ENCODE measurements at regions not wholly inside any gene's neighbourhood (a gene's known extent, or its start where the extent isn't known, plus 50 kb on each side); places are given as distances from the start of the nearest gene placed in this dataset.

DNA sequence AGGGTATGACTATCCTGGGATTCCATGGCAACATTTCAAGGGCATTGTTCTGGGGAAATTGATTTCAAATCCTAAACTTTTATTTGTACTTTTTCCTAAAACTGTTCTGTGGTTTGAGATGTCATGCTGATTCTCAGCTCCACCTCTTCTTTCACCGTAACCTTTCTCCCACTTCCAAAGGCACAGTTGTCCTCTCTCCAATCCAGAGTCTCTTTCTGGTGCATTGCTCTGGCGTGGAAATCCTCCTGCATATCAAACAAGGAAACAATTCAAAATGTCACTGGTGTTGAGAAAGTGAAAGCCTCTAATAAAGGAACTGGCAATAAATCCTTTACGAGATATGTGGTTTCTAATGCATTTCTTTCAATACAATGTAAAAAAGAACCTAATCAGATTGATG, 155.1 kb upstream of the CDH2 start:
- POLR2A ChIA-PET = no interaction called here
- no peak for ATAC-seq
- Histone ChIP-seq H3K27ac (ENCODE audit: low read depth, low read length) (no peak overlapping the region), H3K4me1 (ENCODE audit: control insufficient read depth in 2 of 2, insufficient read depth in 2 of 2, low read length in 2 of 2) (no peaks in the 10 kb centered on the region), H3K9me3 (ENCODE audit: control insufficient read depth in 2 of 3, low read length in 3 of 3) (no peaks in the 10 kb centered on the region), H3K27me3 (ENCODE audit: control insufficient read depth in 2 of 2, insufficient read depth in 2 of 2, low read length in 2 of 2) (no peaks in the 10 kb centered on the region), H3K36me3 (ENCODE audit: control insufficient read depth in 2 of 3, insufficient read depth in 3 of 3, low read length in 3 of 3) (no peaks in the 10 kb centered on the region), H3K4me3 (ENCODE audit: low read length) (no peak overlapping the region)
- CTCF ChIA-PET = no interaction called here
- no peak overlapping the region for H3K27ac Mint-ChIP-seq
- intact Hi-C loops (cut with micrococcal nuclease) = no loop called here
- H3K9me3 Mint-ChIP-seq = peaks cover 0 to 6% (median 3%) of the 10 kb centered on the region in 11 donors
- DNase-seq = no peak
- no peaks in the 10 kb centered on the region for H3K27me3 Mint-ChIP-seq
- H3K36me3 Mint-ChIP-seq = no peaks in the 10 kb centered on the region
- H3K4me3 Mint-ChIP-seq = no peak overlapping the region
- no peaks in the 10 kb centered on the region for H3K4me1 Mint-ChIP-seq

DNA sequence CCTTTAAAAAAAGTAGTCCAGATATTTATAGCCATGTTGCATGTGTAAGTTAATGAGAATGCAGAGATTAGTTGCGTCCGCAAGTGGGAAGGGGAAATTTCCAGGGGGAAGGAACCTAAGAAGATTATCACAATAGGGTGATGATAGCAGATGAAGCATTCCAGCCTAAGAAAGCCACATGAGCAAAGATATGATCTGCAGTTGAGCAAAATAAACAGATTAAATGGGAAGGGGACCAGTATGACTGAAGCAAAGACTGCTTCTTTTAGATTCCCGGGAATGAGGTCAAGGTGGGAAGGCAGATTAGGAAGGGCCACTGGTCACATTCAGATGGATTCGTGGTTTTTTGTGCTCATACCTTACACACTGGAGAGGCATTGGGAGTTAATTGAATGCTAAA, 154.6 kb upstream of the CDH2 start:
- Mint-ChIP-seq H3K27me3 (no peaks in the 10 kb centered on the region), H3K27ac (no peak overlapping the region)
- ATAC-seq = no peak

DNA sequence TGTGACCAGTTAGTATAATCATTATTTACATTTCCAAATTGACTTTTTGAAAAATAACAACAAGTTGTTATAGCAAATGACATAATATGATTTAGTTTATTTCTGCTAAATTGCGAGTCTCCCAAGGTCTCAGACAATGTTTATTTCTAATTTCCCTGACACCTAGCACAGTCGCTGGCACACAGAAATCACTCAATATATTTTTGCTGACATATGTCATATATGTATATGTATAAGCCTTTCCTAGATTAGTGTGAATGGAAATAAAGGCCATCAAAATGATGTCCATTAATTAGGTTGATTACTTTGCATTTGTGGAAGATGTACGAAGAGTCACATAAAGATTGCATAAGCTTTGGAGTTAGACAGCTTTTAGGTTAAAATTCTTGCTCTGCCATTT, 136.7 kb upstream of the CDH2 start:
- no peaks in the 10 kb centered on the region for H3K36me3 Mint-ChIP-seq
- Histone ChIP-seq H3K9me3 (ENCODE audit: control insufficient read depth in 2 of 3, low read length in 3 of 3) (no peaks in the 10 kb centered on the region), H3K36me3 (ENCODE audit: control insufficient read depth in 2 of 3, insufficient read depth in 3 of 3, low read length in 3 of 3) (no peaks in the 10 kb centered on the region), H3K27me3 (ENCODE audit: control insufficient read depth in 2 of 2, insufficient read depth in 2 of 2, low read length in 2 of 2) (no peaks in the 10 kb centered on the region), H3K4me1 (ENCODE audit: control insufficient read depth in 2 of 2, insufficient read depth in 2 of 2, low read length in 2 of 2) (no peaks in the 10 kb centered on the region), H3K27ac (ENCODE audit: low read depth, low read length) (no peak overlapping the region), H3K4me3 (ENCODE audit: low read length) (no peak overlapping the region)
- no peaks in the 10 kb centered on the region for H3K27me3 Mint-ChIP-seq
- POLR2A ChIA-PET = no interaction called here
- H3K4me3 Mint-ChIP-seq = no peak overlapping the region
- intact Hi-C loops (cut with micrococcal nuclease) = no loop called here
- H3K27ac Mint-ChIP-seq = no peak overlapping the region
- no peak for ATAC-seq
- H3K9me3 Mint-ChIP-seq = peaks cover 0 to 22% (median 8%) of the 10 kb centered on the region in 11 donors
- CTCF ChIA-PET = no interaction called here
- no peaks in the 10 kb centered on the region for H3K4me1 Mint-ChIP-seq
- DNase-seq = no peak

More for the DNA sequence above, 154.6 kb upstream of the CDH2 start:
- Histone ChIP-seq H3K9me3 (ENCODE audit: control insufficient read depth in 2 of 3, low read length in 3 of 3) (no peaks in the 10 kb centered on the region), H3K36me3 (ENCODE audit: control insufficient read depth in 2 of 3, insufficient read depth in 3 of 3, low read length in 3 of 3) (no peaks in the 10 kb centered on the region), H3K4me3 (ENCODE audit: low read length) (no peak overlapping the region), H3K27ac (ENCODE audit: low read depth, low read length) (no peak overlapping the region), H3K27me3 (ENCODE audit: control insufficient read depth in 2 of 2, insufficient read depth in 2 of 2, low read length in 2 of 2) (no peaks in the 10 kb centered on the region), H3K4me1 (ENCODE audit: control insufficient read depth in 2 of 2, insufficient read depth in 2 of 2, low read length in 2 of 2) (no peaks in the 10 kb centered on the region)
- no peak overlapping the region for H3K4me3 Mint-ChIP-seq
- no peaks in the 10 kb centered on the region for H3K36me3 Mint-ChIP-seq
- ChIA-PET POLR2A (no interaction called here), CTCF (no interaction called here)
- DNase-seq = no peak
- no peaks in the 10 kb centered on the region for H3K4me1 Mint-ChIP-seq
- intact Hi-C loops (cut with micrococcal nuclease) = no loop called here
- peaks cover 0 to 9% (median 3%) of the 10 kb centered on the region in 11 donors for H3K9me3 Mint-ChIP-seq

DNA sequence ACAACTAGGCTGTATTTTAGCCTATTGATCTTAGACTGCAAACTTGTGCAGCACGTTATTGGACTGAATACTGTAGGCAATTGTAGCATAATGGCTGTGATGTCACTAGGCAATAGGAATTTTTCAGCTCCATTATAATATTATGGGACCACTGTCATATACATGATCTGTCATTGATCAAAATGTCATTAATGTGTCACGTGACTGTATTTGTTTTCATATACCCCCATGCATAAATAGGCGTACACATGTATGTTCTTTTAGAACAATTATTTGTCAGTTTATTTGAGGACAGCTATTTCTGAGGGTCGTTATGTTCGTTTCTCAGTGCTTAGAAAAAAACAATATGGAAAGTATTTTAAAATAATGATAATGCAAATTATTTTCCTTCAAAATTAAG, 111.9 kb upstream of the CDH2 start:
- Histone ChIP-seq H3K27ac (ENCODE audit: low read depth, low read length) (no peak overlapping the region), H3K9me3 (ENCODE audit: control insufficient read depth in 2 of 3, low read length in 3 of 3) (no peaks in the 10 kb centered on the region), H3K27me3 (ENCODE audit: control insufficient read depth in 2 of 2, insufficient read depth in 2 of 2, low read length in 2 of 2) (no peaks in the 10 kb centered on the region), H3K4me3 (ENCODE audit: low read length) (no peak overlapping the region), H3K4me1 (ENCODE audit: control insufficient read depth in 2 of 2, insufficient read depth in 2 of 2, low read length in 2 of 2) (no peaks in the 10 kb centered on the region), H3K36me3 (ENCODE audit: control insufficient read depth in 2 of 3, insufficient read depth in 3 of 3, low read length in 3 of 3) (no peaks in the 10 kb centered on the region)
- DNase-seq (no peak), ATAC-seq (no peak)
- Mint-ChIP-seq H3K4me1 (no peaks in the 10 kb centered on the region), H3K9me3 (peaks cover 2 to 22% (median 7%) of the 10 kb centered on the region in 11 donors), H3K36me3 (no peaks in the 10 kb centered on the region), H3K27me3 (no peaks in the 10 kb centered on the region), H3K4me3 (no peak overlapping the region), H3K27ac (no peak overlapping the region)
- POLR2A ChIA-PET = no interaction called here
- intact Hi-C loops (cut with micrococcal nuclease) = no loop called here
- CTCF ChIA-PET = no interaction called here

DNA sequence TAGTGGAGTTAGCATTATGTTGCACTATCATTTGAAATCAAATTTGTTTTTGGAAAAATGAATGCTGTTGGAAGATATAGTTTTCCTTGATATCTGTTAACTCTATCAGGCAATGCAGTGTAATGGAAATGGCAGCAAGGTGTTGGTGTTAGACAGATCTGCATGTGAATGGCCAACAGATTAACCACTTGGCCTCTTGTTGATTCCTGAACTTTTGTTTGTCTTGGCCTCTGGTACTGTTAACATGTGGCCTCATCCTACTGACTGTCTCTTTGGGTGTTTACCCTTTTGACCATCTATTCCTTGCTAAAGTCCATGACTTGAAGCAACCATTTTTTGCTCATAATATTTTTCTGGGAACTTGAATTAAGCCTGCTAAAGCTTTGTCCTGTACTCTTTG, 110.2 kb upstream of the CDH2 start:
- no peak overlapping the region for H3K4me3 Mint-ChIP-seq

DNA sequence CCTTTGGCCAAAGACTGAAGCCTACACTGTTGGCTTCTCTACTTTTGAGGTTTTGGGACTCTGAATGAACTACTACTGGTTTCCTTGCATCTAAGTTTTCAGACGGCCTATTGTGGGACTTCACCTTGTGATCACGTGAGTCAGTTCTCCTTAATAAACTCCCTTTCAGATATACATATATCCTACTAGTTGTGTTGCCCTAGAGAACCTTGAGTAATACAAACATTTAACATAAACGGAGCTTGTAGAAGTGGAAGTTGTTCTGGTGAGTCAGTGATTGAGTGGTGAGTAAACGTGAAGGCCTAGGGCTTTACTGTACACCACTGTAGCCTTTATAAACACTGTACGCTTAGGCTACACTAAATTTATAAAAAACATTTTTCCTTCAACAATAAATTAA, 107.2 kb upstream of the CDH2 start:
- ChIA-PET CTCF (no interaction called here), POLR2A (no interaction called here)
- Histone ChIP-seq H3K9me3 (ENCODE audit: control insufficient read depth in 2 of 3, low read length in 3 of 3) (no peaks in the 10 kb centered on the region), H3K4me3 (ENCODE audit: low read length) (no peak overlapping the region), H3K27ac (ENCODE audit: low read depth, low read length) (no peak overlapping the region), H3K36me3 (ENCODE audit: control insufficient read depth in 2 of 3, insufficient read depth in 3 of 3, low read length in 3 of 3) (no peaks in the 10 kb centered on the region), H3K4me1 (ENCODE audit: control insufficient read depth in 2 of 2, insufficient read depth in 2 of 2, low read length in 2 of 2) (no peaks in the 10 kb centered on the region), H3K27me3 (ENCODE audit: control insufficient read depth in 2 of 2, insufficient read depth in 2 of 2, low read length in 2 of 2) (no peaks in the 10 kb centered on the region)
- no peak overlapping the region for H3K27ac Mint-ChIP-seq
- no peaks in the 10 kb centered on the region for H3K4me1 Mint-ChIP-seq
- ATAC-seq (no peak), DNase-seq (no peak)
- H3K36me3 Mint-ChIP-seq = no peaks in the 10 kb centered on the region
- peaks cover 0 to 13% (median 3%) of the 10 kb centered on the region in 11 donors for H3K9me3 Mint-ChIP-seq
- intact Hi-C loops (cut with micrococcal nuclease) = no loop called here
- H3K4me3 Mint-ChIP-seq = no peak overlapping the region
- H3K27me3 Mint-ChIP-seq = no peaks in the 10 kb centered on the region

More for the DNA sequence above, 110.2 kb upstream of the CDH2 start:
- DNase-seq = no peak
- no peaks in the 10 kb centered on the region for H3K27me3 ChIP-seq (ENCODE audit: control insufficient read depth in 2 of 2, insufficient read depth in 2 of 2, low read length in 2 of 2)
- H3K9me3 ChIP-seq (ENCODE audit: control insufficient read depth in 2 of 3, low read length in 3 of 3) = no peaks in the 10 kb centered on the region
- no peak overlapping the region for H3K4me3 ChIP-seq (ENCODE audit: low read length)
- no peaks in the 10 kb centered on the region for H3K4me1 ChIP-seq (ENCODE audit: control insufficient read depth in 2 of 2, insufficient read depth in 2 of 2, low read length in 2 of 2)
- CTCF ChIA-PET = no interaction called here
- Mint-ChIP-seq H3K9me3 (peaks cover 2 to 22% (median 7%) of the 10 kb centered on the region in 11 donors), H3K27ac (no peak overlapping the region), H3K27me3 (no peaks in the 10 kb centered on the region), H3K4me1 (no peaks in the 10 kb centered on the region), H3K36me3 (no peaks in the 10 kb centered on the region)
- ATAC-seq = no peak
- POLR2A ChIA-PET = no interaction called here
- no peak overlapping the region for H3K27ac ChIP-seq (ENCODE audit: low read depth, low read length)
- no peaks in the 10 kb centered on the region for H3K36me3 ChIP-seq (ENCODE audit: control insufficient read depth in 2 of 3, insufficient read depth in 3 of 3, low read length in 3 of 3)
- intact Hi-C loops (cut with micrococcal nuclease) = no loop called here

- H3K36me3 Mint-ChIP-seq = no peaks in the 10 kb centered on the region
- POLR2A ChIA-PET = no interaction called here
- Histone ChIP-seq H3K4me3 (ENCODE audit: low read length) (no peak overlapping the region), H3K27me3 (ENCODE audit: control insufficient read depth in 2 of 2, insufficient read depth in 2 of 2, low read length in 2 of 2) (no peaks in the 10 kb centered on the region), H3K36me3 (ENCODE audit: control insufficient read depth in 2 of 3, insufficient read depth in 3 of 3, low read length in 3 of 3) (no peaks in the 10 kb centered on the region), H3K9me3 (ENCODE audit: control insufficient read depth in 2 of 3, low read length in 3 of 3) (no peaks in the 10 kb centered on the region), H3K27ac (ENCODE audit: low read depth, low read length) (no peak overlapping the region), H3K4me1 (ENCODE audit: control insufficient read depth in 2 of 2, insufficient read depth in 2 of 2, low read length in 2 of 2) (no peaks in the 10 kb centered on the region)
- H3K27ac Mint-ChIP-seq = peak overlapping the region in 1 of 9 donors; percentile 59
- no peaks in the 10 kb centered on the region for H3K4me1 Mint-ChIP-seq
- peaks cover 1 to 31% (median 8%) of the 10 kb centered on the region in 11 donors for H3K9me3 Mint-ChIP-seq
- no peak overlapping the region for H3K4me3 Mint-ChIP-seq
- intact Hi-C loops (cut with micrococcal nuclease) = no loop called here
- DNase-seq = no peak
- CTCF ChIA-PET = no interaction called here
- no peaks in the 10 kb centered on the region for H3K27me3 Mint-ChIP-seq
- no peak for ATAC-seq
Measured at GRCh38 chr18:28281400-28281799, 104.5 kb upstream of the CDH2 start.

Measured in naive thymus-derived CD4-positive, alpha-beta T cell (primary cell).